ENCODE measurements at regions not wholly inside any gene's neighbourhood (a gene's known extent, or its start where the extent isn't known, plus 50 kb on each side); places are given as distances from the start of the nearest gene placed in this dataset.

DNA sequence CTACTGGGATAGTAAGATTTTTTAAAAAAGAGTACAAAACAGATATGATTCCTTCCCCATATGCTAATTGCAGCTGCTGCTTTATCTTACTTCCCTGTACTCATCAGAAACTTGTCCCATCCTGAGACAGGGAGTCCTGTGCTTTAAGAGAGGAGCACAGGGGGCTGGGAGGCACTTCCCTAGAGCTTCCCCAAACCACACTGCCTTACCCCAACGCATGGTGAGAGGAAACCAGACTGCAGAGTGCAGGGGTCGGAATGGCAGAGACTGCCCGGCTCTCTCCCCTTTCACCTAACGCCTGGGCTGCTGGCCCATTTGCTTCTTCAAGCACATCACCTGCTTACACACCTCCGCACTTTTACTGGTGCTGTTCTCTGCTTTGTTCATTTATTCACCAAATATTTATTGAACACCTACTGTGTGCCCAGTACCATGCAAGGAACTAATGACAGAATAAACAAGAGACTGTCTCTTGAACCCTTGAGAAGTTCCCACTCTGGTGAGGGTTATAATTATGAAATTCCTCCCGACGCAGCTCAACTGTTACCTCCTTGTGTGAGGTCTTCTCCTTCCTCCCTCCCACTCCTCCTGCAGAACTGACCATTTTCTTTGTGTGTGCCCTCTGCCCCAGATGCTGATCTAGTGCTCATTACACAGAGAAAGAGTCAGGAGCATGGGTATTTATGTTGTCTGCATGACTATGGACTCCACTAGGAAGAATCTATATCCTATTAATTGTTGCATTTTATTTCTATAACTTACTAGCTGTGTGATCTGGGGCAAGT, 289.7 kb downstream of the TCF7L2 start:
- no peak for DNase-seq (ENCODE audit: low read depth)
- H3K4me3 ChIP-seq (ENCODE audit: low read depth, low read length) = no peak overlapping the region
- no peak for TF ChIP-seq CTCF (conservative IDR thresholded peaks at IDR 0.05; ENCODE audit: low read depth, low read length)

GRCh38 chr10:113240736-113241135, 290.7 kb downstream of the TCF7L2 start:
- H3K4me3 ChIP-seq (ENCODE audit: low read depth, low read length) = no peak overlapping the region
- no peak for DNase-seq (ENCODE audit: low read depth)

DNA sequence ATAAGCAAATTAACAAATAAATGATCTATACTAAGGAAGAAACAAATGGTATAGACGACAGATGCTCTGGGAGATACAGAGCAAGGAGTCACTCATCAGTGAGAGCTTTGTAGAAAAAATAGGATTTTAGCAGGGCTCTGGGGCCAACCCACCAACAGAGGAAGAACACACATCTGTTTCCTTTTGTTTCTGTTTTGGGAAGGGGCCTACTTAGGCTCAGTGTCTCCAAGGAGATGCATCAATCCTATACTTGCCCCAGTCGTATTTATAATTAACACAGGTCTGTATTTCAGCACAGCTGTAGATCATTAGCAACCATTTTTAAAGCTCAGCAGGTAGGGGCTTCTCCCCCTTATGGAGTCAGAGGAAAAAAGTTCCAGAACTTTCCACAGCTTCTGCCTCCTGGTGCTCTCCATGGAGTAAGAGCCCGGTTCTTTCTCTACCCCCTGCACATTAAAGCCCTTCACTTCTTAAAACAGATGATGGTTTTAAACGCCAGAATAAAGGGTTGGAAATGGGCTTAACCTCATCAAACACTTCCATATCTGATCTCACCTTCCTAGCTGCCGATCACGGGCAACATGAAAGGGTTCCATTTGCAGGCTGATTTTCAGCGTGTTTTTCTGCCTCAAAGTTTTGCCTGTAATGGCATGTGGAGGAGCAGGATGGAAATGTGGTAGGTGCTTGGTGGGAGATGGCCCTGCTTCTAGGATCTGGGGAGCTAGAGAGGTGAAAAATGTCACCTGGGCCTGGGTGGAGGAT, 291.7 kb downstream of the TCF7L2 start:
- no peak for TF ChIP-seq CTCF (conservative IDR thresholded peaks at IDR 0.05; ENCODE audit: low read depth, low read length)
- DNase-seq (ENCODE audit: low read depth) = no peak

More at GRCh38 chr10:113240736-113241135, 290.7 kb downstream of the TCF7L2 start:
- TF ChIP-seq CTCF (conservative IDR thresholded peaks at IDR 0.05; ENCODE audit: low read depth, low read length) = no peak

DNA sequence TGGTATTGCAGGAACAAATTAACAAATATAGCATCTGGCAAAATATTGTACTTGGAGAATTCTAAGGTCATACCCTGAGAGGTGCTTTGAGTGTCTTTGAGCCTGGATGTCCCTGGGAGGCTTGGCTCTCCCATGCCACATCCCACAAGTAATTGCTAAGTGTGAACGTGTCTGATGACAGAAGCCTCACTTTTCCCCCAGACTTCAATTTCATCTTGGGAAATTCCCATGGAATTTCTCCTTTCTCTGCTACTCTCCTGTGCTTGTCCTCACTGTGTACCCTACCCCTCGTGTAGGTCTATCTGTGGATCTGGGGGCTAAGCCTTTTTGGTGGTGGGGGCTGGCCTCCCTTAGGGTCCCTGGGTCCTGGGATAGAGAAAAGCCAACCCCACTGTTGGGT, 293.3 kb downstream of the TCF7L2 start:
- no peak for TF ChIP-seq CTCF (conservative IDR thresholded peaks at IDR 0.05; ENCODE audit: low read depth, low read length)
- no peak overlapping the region for H3K4me3 ChIP-seq (ENCODE audit: low read depth, low read length)
- DNase-seq (ENCODE audit: low read depth) = no peak

More for the DNA sequence above, 291.7 kb downstream of the TCF7L2 start:
- no peak overlapping the region for H3K4me3 ChIP-seq (ENCODE audit: low read depth, low read length)

DNA sequence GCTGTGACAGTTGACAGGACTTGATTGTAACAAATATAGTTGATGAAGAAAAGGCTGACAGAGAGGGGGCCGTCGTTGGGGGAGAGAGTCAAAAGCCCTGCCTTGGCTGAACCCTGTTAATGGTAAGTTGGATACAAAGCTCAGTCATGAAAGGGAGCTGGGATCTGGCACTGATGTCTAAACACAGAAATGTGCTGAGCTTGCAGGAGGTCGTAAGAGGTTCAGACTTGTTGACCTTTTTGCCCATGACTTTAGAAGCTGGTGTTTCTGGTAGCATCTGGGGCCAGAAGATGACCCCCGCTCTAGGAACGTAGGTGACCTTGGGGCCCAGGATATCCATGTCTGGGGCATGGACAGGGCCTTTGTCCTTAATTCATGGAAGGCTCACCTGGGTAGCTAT, 294.7 kb downstream of the TCF7L2 start:
- no peak for TF ChIP-seq CTCF (conservative IDR thresholded peaks at IDR 0.05; ENCODE audit: low read depth, low read length)
- no peak overlapping the region for H3K4me3 ChIP-seq (ENCODE audit: low read depth, low read length)

DNA sequence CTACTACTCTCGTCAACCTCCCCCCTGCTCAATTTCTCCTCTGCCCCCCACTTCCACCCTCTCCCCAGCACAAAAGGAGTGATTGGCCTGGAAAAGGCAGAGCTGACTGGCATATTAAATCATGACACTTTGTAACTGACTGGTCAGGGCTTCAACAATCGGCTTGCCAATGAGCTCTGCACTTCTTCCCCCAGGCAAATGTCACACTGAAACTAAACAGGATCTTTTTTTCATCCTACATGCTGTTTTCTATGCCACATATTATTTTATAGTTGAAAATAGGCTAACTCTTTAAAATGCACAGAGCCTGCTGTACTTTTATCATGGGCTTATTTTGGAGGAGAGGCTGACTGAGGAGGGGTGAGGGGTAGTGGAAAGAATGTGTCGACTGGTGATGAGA, 295.2 kb downstream of the TCF7L2 start:
- no peak overlapping the region for H3K4me3 ChIP-seq (ENCODE audit: low read depth, low read length)
- DNase-seq (ENCODE audit: low read depth) = no peak
- no peak for TF ChIP-seq CTCF (conservative IDR thresholded peaks at IDR 0.05; ENCODE audit: low read depth, low read length)

More for the DNA sequence above, 294.7 kb downstream of the TCF7L2 start:
- DNase-seq (ENCODE audit: low read depth) = no peak

Data from choroid plexus epithelial cell (primary cell).